ENCODE measurements at regions not wholly inside any gene's neighbourhood (a gene's known extent, or its start where the extent isn't known, plus 50 kb on each side); places are given as distances from the start of the nearest gene placed in this dataset.
A peak's percentile ranks its signal among the peaks of the same experiment; 100 is the strongest.
"Not testable (repeated sequence)": the region's sequence is repeated elsewhere in the genome, so short reads cannot be mapped to it uniquely, and the experiment has no call there.

DNA sequence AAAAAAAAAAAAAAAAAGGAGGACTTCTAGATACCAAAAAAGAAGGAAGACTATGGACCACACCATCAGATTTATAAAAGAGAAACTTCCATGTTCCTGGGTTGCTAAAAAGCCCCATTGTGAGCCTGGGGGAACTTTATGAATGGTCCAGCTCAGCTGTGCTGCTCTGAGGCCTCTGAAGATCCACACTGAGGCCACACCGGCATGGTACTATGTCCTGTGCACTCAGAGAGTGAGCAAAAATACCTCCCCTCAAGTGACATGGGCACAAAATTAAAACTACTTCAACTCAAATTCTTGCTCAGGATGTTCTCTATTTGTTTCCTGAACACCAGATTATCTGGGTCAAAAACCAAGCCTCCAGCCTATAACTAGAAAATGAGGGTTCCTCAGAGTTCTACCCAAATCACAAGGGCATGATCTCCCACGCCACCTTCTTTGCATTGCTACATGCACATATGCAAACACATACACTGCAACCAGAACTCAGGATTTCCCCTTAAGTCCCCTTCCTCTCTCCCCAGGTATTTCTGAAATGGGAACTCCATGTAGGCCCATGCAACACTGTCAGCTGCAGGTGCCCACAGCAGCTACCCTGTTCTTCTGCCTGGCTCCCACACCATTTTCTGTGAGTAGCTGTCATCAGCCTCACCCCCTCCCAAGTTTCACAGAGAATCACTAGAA, 94.4 kb downstream of the SH3GLB1 start:
- H3K27ac Mint-ChIP-seq = no peak overlapping the region
- H3K27me3 Mint-ChIP-seq (ENCODE audit: low read depth) = no peaks in the 10 kb centered on the region
- ATAC-seq (peak; percentile 72), DNase-seq (peak; percentile 29)
- no peak overlapping the region for H3K4me3 Mint-ChIP-seq
- ChIA-PET CTCF (no interaction called here), POLR2A (no interaction called here)
- H3K36me3 Mint-ChIP-seq (ENCODE audit: low read depth) = no peaks in the 10 kb centered on the region
- no peaks in the 10 kb centered on the region for H3K4me1 Mint-ChIP-seq (ENCODE audit: low read depth)
- H3K9me3 Mint-ChIP-seq (ENCODE audit: insufficient read depth) = no peaks in the 10 kb centered on the region

DNA sequence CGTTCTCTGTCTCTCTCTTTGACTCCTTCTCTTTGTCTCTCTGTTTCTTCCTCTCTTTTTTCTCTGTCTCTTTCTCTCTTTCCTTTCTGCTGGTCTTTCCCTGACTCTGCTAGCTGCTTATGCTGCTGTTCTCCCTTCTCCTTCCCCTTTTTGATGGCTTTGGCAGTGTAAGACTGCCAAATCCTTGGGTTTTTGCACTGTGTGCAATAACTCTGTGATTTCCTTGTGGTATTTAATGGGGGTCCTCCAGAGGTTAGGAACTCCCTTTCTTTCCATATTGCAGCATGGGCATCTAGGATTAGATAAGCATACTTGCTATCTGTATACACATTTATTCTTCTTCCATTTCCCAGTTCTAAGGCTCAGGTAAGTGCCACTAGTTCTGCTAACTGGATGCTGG, 99.3 kb downstream of the SH3GLB1 start:
- CTCF ChIA-PET; H3K4me1 Mint-ChIP-seq (ENCODE audit: low read depth); H3K4me3 Mint-ChIP-seq; DNase-seq; H3K36me3 Mint-ChIP-seq (ENCODE audit: low read depth); ATAC-seq; POLR2A ChIA-PET; H3K27me3 Mint-ChIP-seq (ENCODE audit: low read depth); H3K9me3 Mint-ChIP-seq (ENCODE audit: insufficient read depth); H3K27ac Mint-ChIP-seq: not testable (repeated sequence)

DNA sequence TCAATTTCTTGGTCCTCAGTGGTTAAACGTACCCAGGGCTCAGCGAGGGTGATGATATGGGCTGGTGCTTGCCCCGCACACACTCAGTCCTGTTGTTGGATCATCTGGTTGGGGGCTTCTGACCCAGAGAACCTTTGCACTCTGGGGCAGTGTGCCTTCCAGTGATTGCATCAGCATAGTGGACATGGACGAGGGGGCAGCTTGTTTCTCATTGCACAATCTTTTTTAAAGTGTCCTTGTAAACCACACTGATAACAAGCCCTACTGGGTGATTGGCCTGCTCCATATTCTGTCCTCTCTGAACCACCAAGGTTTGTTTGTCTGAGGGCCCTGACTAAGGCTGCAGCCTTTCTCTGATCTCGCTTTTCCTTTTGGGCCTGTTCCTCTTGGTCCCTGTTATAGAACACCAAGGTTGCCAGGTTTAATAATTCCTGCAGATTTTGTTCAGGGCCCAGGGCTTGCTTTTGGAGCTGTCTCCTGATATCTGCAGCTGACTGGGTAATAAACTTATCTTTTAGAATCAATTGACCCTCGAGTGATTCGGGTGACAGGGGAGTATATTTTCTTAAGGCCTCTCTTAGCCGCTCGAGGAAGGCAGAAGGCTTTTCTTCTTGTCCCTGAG, 101.6 kb downstream of the SH3GLB1 start:
- DNase-seq; POLR2A ChIA-PET; H3K27ac Mint-ChIP-seq; H3K27me3 Mint-ChIP-seq (ENCODE audit: low read depth); H3K4me1 Mint-ChIP-seq (ENCODE audit: low read depth); H3K36me3 Mint-ChIP-seq (ENCODE audit: low read depth); CTCF ChIA-PET; ATAC-seq; H3K4me3 Mint-ChIP-seq; H3K9me3 Mint-ChIP-seq (ENCODE audit: insufficient read depth): not testable (repeated sequence)

DNA sequence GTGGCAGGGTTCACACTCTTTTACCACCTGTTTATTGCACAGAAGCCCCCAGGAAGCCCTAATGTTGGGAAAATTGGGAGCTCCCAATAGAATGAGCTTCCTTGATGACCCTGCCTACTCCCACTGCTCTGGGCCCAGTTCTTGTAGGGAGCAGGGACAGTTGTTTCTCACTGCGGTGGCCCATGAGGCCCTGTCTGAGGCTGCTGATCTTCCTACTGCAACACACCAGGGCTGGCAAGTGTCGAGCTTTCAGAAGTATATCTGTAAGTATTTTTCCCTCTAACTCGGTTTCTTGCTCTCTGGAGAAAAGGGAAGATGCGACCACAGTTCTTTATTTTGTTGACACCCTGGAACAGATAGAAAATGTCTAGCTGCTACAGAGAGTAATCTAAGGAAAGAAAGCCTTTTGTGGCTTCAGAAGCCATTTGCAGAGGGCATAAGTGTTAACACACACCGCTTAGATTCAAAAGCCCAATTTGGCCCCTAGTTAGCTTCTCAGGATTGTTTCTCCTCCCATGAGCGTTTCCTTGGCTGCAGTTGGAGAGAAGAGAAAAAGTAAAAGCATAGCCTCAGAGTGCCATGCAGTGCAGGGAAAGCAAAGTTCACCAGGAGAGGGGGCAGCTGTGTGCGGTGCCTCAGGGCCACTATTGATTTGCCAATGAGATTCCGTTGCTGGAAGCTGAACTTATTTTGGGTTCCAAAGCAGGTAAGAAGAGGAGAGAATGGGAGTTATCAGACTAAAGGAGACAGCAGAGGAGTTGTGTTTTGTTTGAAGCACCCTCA, 102.6 kb downstream of the SELENOF start:
- H3K27me3 Mint-ChIP-seq (ENCODE audit: low read depth) = no peaks in the 10 kb centered on the region
- no peaks in the 10 kb centered on the region for H3K36me3 Mint-ChIP-seq (ENCODE audit: low read depth)
- H3K27ac Mint-ChIP-seq = no peak overlapping the region
- ATAC-seq = no peak
- ChIA-PET POLR2A (no interaction called here), CTCF (no interaction called here)
- H3K4me3 Mint-ChIP-seq = no peak overlapping the region
- DNase-seq = no peak
- no peaks in the 10 kb centered on the region for H3K4me1 Mint-ChIP-seq (ENCODE audit: low read depth)
- H3K9me3 Mint-ChIP-seq (ENCODE audit: insufficient read depth) = no peaks in the 10 kb centered on the region

DNA sequence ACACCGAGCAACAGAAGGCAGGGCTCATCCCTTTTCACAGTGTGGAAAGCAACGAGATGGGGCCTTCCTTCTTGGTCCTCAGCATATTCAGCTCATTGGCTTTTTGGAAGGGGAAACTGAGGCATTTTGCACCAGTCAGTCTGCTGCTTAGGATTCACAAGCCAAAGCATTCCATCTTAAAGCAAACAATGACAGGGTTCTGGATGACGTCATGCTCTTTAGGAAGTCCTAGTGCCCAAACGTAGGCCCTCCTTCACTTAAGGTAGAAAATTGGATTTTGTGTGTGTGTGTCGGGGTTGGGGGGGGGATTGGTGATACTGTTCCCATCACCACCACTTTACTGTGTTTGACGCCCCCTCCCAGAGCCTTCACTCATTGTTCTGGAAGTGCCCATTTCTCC, 101.6 kb downstream of the SELENOF start:
- Mint-ChIP-seq H3K27ac (no peak overlapping the region), H3K9me3 (ENCODE audit: insufficient read depth) (no peaks in the 10 kb centered on the region), H3K4me3 (no peak overlapping the region), H3K36me3 (ENCODE audit: low read depth) (no peaks in the 10 kb centered on the region), H3K4me1 (ENCODE audit: low read depth) (no peaks in the 10 kb centered on the region), H3K27me3 (ENCODE audit: low read depth) (no peaks in the 10 kb centered on the region)
- POLR2A ChIA-PET = no interaction called here
- CTCF ChIA-PET = no interaction called here
- DNase-seq (no peak), ATAC-seq (no peak)

Measured in activated CD8-positive, alpha-beta T cell treated with anti-CD3 and anti-CD28 coated beads, Interleukin-2, amount 10 ng/mL, durations not matched to agents 7 days and 5 days (primary cell).